ENCODE measurements at regions not wholly inside any gene's neighbourhood (a gene's known extent, or its start where the extent isn't known, plus 50 kb on each side); places are given as distances from the start of the nearest gene placed in this dataset.

- no peak for TF ChIP-seq CTCF (conservative IDR thresholded peaks at IDR 0.05)
- Mint-ChIP-seq H3K36me3 (no peaks in the 10 kb centered on the region), H3K4me1 (ENCODE audit: unreplicated experiment) (no peaks in the 10 kb centered on the region), H3K27me3 (peaks cover 14% of the 10 kb centered on the region), H3K4me3 (no peak overlapping the region), H3K27ac (no peak overlapping the region), H3K9me3 (peaks cover 3% of the 10 kb centered on the region)
- DNase-seq (ENCODE audit: extremely low spot score, unreplicated experiment), result no peak
These were observed 100.0 kb upstream of the C3orf80 start for GRCh38 chr3:160125258-160125657.

GRCh38 chr3:160126051-160126450 is 99.2 kb upstream of the C3orf80 start:
- no peak overlapping the region for H3K4me3 Mint-ChIP-seq
- no peak for DNase-seq (ENCODE audit: extremely low spot score, unreplicated experiment)
- TF ChIP-seq CTCF (conservative IDR thresholded peaks at IDR 0.05), result no peak
- H3K36me3 Mint-ChIP-seq, result no peaks in the 10 kb centered on the region
- no peaks in the 10 kb centered on the region for H3K9me3 Mint-ChIP-seq
- H3K27ac Mint-ChIP-seq, result no peak overlapping the region
- H3K27me3 Mint-ChIP-seq, result peaks cover 14% of the 10 kb centered on the region
- H3K4me1 Mint-ChIP-seq (ENCODE audit: unreplicated experiment), result no peaks in the 10 kb centered on the region

- TF ChIP-seq CTCF (conservative IDR thresholded peaks at IDR 0.05), result no peak
- no peaks in the 10 kb centered on the region for H3K4me1 Mint-ChIP-seq (ENCODE audit: unreplicated experiment)
- no peaks in the 10 kb centered on the region for H3K9me3 Mint-ChIP-seq
- H3K36me3 Mint-ChIP-seq, result no peaks in the 10 kb centered on the region
- H3K27me3 Mint-ChIP-seq, result peaks cover 14% of the 10 kb centered on the region
- no peak overlapping the region for H3K4me3 Mint-ChIP-seq
- no peak for DNase-seq (ENCODE audit: extremely low spot score, unreplicated experiment)
- no peak overlapping the region for H3K27ac Mint-ChIP-seq
These were observed 98.5 kb upstream of the C3orf80 start for GRCh38 chr3:160126761-160127160.

DNA sequence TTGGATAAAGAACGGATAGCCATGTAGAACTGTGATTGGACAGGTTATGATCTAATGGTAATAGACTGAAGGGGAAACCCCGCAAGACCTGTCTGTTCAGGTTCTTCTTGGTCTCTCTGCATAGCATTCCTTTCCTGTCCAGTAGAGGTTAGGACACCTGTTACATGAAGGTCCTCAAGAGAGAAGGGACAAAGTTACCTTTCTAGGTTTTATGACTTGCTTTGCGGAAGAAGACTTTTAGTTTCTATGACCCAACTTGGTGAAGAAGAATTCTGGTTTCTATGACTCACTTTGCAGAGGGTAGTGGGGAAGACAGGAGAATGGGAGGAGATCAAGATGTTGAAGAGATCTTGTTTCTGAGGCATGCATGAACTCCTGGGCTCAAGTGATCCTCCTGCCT is 97.9 kb upstream of the C3orf80 start:
- DNase-seq (ENCODE audit: extremely low spot score, unreplicated experiment), result no peak
- Mint-ChIP-seq H3K27ac (no peak overlapping the region), H3K27me3 (peaks cover 14% of the 10 kb centered on the region), H3K36me3 (no peaks in the 10 kb centered on the region), H3K4me1 (ENCODE audit: unreplicated experiment) (no peaks in the 10 kb centered on the region), H3K4me3 (no peak overlapping the region), H3K9me3 (no peaks in the 10 kb centered on the region)
- no peak for TF ChIP-seq CTCF (conservative IDR thresholded peaks at IDR 0.05)

GRCh38 chr3:160128056-160128455 is 97.2 kb upstream of the C3orf80 start:
- Mint-ChIP-seq H3K36me3 (no peaks in the 10 kb centered on the region), H3K9me3 (no peaks in the 10 kb centered on the region), H3K27ac (no peak overlapping the region), H3K4me1 (ENCODE audit: unreplicated experiment) (no peaks in the 10 kb centered on the region), H3K27me3 (peaks cover 11% of the 10 kb centered on the region), H3K4me3 (no peak overlapping the region)
- DNase-seq (ENCODE audit: extremely low spot score, unreplicated experiment), result no peak
- TF ChIP-seq CTCF (conservative IDR thresholded peaks at IDR 0.05), result no peak

GRCh38 chr3:160129459-160130061 is 95.7 kb upstream of the C3orf80 start:
- H3K36me3 Mint-ChIP-seq, result no peaks in the 10 kb centered on the region
- H3K4me1 Mint-ChIP-seq (ENCODE audit: unreplicated experiment), result no peaks in the 10 kb centered on the region
- H3K4me3 Mint-ChIP-seq, result no peak overlapping the region
- peaks cover 5% of the 10 kb centered on the region for H3K27me3 Mint-ChIP-seq
- H3K9me3 Mint-ChIP-seq, result no peaks in the 10 kb centered on the region
- DNase-seq (ENCODE audit: extremely low spot score, unreplicated experiment), result no peak
- H3K27ac Mint-ChIP-seq, result no peak overlapping the region
- TF ChIP-seq CTCF (conservative IDR thresholded peaks at IDR 0.05), result no peak
